ENCODE measurements at regions not wholly inside any gene's neighbourhood (a gene's known extent, or its start where the extent isn't known, plus 50 kb on each side); places are given as distances from the start of the nearest gene placed in this dataset.
"Not testable (repeated sequence)": the region's sequence is repeated elsewhere in the genome, so short reads cannot be mapped to it uniquely, and the experiment has no call there.

- no peak for TF ChIP-seq CTCF (conservative IDR thresholded peaks at IDR 0.05; ENCODE audit: low read depth, low read length)
- no peak overlapping the region for H3K4me3 ChIP-seq (ENCODE audit: low read depth, low read length)
- DNase-seq (ENCODE audit: low read depth) = no peak
These were observed 221.8 kb downstream of the TMEM121 start for GRCh38 chr14:105748204-105748578.

- H3K4me3 ChIP-seq (ENCODE audit: low read depth, low read length); DNase-seq (ENCODE audit: low read depth): not testable (repeated sequence)
These were observed 222.3 kb downstream of the TMEM121 start for GRCh38 chr14:105748710-105749109.

GRCh38 chr14:105749870-105750541, 223.6 kb downstream of the TMEM121 start:
- not testable (repeated sequence) for H3K4me3 ChIP-seq (ENCODE audit: low read depth, low read length); DNase-seq (ENCODE audit: low read depth)

- not testable (repeated sequence) for H3K4me3 ChIP-seq (ENCODE audit: low read depth, low read length); DNase-seq (ENCODE audit: low read depth)
These were observed 224.9 kb downstream of the TMEM121 start for GRCh38 chr14:105751291-105751751.

GRCh38 chr14:105752420-105752819, 226.0 kb downstream of the TMEM121 start:
- H3K4me3 ChIP-seq (ENCODE audit: low read depth, low read length) = not testable (repeated sequence)

GRCh38 chr14:105760691-105761344, 234.4 kb downstream of the TMEM121 start:
- no peak for DNase-seq (ENCODE audit: low read depth)
- H3K4me3 ChIP-seq (ENCODE audit: low read depth, low read length) = no peak overlapping the region
- TF ChIP-seq CTCF (conservative IDR thresholded peaks at IDR 0.05; ENCODE audit: low read depth, low read length) = no peak

More at GRCh38 chr14:105752420-105752819, 226.0 kb downstream of the TMEM121 start:
- DNase-seq (ENCODE audit: low read depth) = not testable (repeated sequence)

GRCh38 chr14:105761345-105761740, 235.0 kb downstream of the TMEM121 start:
- not testable (repeated sequence) for H3K4me3 ChIP-seq (ENCODE audit: low read depth, low read length); DNase-seq (ENCODE audit: low read depth)

- H3K4me3 ChIP-seq (ENCODE audit: low read depth, low read length) = no peak overlapping the region
- TF ChIP-seq CTCF (conservative IDR thresholded peaks at IDR 0.05; ENCODE audit: low read depth, low read length) = no peak
- DNase-seq (ENCODE audit: low read depth) = no peak
These were observed 235.5 kb downstream of the TMEM121 start for GRCh38 chr14:105761842-105762241.

GRCh38 chr14:105762262-105762661, 235.9 kb downstream of the TMEM121 start:
- H3K4me3 ChIP-seq (ENCODE audit: low read depth, low read length); DNase-seq (ENCODE audit: low read depth): not testable (repeated sequence)

GRCh38 chr14:105764254-105764901, 238.0 kb downstream of the TMEM121 start:
- H3K4me3 ChIP-seq (ENCODE audit: low read depth, low read length); DNase-seq (ENCODE audit: low read depth): not testable (repeated sequence)

GRCh38 chr14:105765072-105765825, 238.9 kb downstream of the TMEM121 start:
- not testable (repeated sequence) for H3K4me3 ChIP-seq (ENCODE audit: low read depth, low read length); DNase-seq (ENCODE audit: low read depth)
